ENCODE measurements at regions not wholly inside any gene's neighbourhood (a gene's known extent, or its start where the extent isn't known, plus 50 kb on each side); places are given as distances from the start of the nearest gene placed in this dataset.

DNA sequence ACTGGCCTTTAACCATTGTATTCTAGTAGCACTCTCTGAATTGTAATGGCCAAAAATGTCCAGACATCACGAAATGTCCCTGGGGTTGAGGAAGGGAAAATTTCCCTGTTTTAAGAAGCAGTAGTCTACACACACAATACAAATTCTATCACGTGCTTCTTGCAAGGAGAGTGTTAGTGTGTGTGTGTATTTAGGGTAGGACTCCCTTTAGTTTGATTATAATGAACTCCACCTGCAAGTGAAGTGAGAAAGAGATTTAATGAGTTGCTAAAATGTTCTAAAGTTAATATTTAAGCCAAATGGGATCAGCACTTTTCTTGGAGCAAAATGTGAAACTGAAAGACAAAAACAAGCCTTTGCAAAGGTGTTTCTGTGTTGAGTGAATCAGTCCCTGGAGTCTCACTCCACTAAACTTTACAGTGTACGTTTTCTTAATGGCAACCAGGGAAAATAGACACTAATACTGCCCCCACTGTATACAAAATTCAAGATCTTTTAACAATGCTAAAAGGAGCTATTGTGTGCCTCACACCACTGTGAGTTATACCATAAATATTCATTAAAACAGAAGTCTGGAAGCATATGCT lies 590.3 kb upstream of the TENM4 start:
- ChIA-PET CTCF (no interaction called here), POLR2A (ENCODE audit: unreplicated experiment) (no interaction called here)
- H3K27ac ChIP-seq (ENCODE audit: low read length) = no peak overlapping the region
- H3K79me2 ChIP-seq (ENCODE audit: low read length) = no peaks in the 10 kb centered on the region
- no peaks in the 10 kb centered on the region for H3F3A ChIP-seq (ENCODE audit: low read length, unreplicated experiment)
- H3K4me2 ChIP-seq (ENCODE audit: low read length) = no peak overlapping the region
- TF ChIP-seq, protein P1, sequence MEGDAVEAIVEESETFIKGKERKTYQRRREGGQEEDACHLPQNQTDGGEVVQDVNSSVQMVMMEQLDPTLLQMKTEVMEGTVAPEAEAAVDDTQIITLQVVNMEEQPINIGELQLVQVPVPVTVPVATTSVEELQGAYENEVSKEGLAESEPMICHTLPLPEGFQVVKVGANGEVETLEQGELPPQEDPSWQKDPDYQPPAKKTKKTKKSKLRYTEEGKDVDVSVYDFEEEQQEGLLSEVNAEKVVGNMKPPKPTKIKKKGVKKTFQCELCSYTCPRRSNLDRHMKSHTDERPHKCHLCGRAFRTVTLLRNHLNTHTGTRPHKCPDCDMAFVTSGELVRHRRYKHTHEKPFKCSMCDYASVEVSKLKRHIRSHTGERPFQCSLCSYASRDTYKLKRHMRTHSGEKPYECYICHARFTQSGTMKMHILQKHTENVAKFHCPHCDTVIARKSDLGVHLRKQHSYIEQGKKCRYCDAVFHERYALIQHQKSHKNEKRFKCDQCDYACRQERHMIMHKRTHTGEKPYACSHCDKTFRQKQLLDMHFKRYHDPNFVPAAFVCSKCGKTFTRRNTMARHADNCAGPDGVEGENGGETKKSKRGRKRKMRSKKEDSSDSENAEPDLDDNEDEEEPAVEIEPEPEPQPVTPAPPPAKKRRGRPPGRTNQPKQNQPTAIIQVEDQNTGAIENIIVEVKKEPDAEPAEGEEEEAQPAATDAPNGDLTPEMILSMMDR (conservative IDR thresholded peaks at IDR 0.05; ENCODE audit: low read depth, low read length) = no peak
- TF ChIP-seq EZH2 (IDR thresholded peaks at IDR 0.05; ENCODE audit: low read length, unreplicated experiment) (no peak), EZH2phosphoT487 (IDR thresholded peaks at IDR 0.05; ENCODE audit: borderline replicate concordance, low read length) (no peak)
- H3K9me2 ChIP-seq (replicated peaks; ENCODE audit: low read length) = no peaks in the 10 kb centered on the region
- H3K4me3 ChIP-seq (ENCODE audit: low read length) = no peak overlapping the region
- H3K4me1 ChIP-seq (ENCODE audit: insufficient read depth, low read length) = peaks cover 5% of the 10 kb centered on the region; the same call in 1 of the 2 replicates
- no peak for DNase-seq
- no TSS peak for BruUV-seq (replicated peaks)
- no peaks in the 10 kb centered on the region for H3K9me3 ChIP-seq (ENCODE audit: low read length)
- H3K36me3 ChIP-seq (ENCODE audit: low read depth, low read length) = no peaks in the 10 kb centered on the region
- H4K20me1 ChIP-seq (ENCODE audit: low read length) = no peaks in the 10 kb centered on the region
- H2AFZ ChIP-seq (ENCODE audit: low read length) = no peak overlapping the region
- intact Hi-C loops (cut with micrococcal nuclease) = no loop called here
- ATAC-seq = no peak
- H3K27me3 ChIP-seq (ENCODE audit: low read length) = no peaks in the 10 kb centered on the region
- no peak overlapping the region for H3K9ac ChIP-seq (ENCODE audit: low read length)

DNA sequence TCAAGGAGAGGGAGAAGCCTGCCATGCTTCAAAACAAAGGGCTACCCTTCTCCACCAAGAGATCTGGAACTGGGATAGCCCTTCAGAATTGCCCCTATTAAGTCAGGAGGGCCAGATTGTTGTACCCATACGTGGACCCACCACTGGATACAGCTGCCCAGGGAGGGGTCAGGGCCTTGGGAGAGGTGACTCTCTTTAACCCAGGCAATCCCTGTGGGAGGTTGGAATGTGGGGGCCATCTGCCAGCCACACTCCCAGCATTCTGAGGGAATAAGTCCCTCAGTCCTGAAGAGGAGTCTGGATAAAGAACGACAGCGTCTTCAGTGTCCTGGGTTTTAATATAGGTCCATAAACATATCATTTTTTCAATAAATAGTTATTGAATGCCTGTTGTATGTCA lies 588.2 kb upstream of the TENM4 start:
- H3K9me2 ChIP-seq (replicated peaks; ENCODE audit: low read length) = no peaks in the 10 kb centered on the region
- no peaks in the 10 kb centered on the region for H3K4me1 ChIP-seq (ENCODE audit: insufficient read depth, low read length)
- intact Hi-C loops (cut with micrococcal nuclease) = no loop called here
- no TSS peak for BruUV-seq (replicated peaks)
- H3K9me3 ChIP-seq (ENCODE audit: low read length) = peaks cover 4% of the 10 kb centered on the region; the same call in 1 of the 2 replicates
- DNase-seq (no peak), ATAC-seq (no peak)
- no peak for TF ChIP-seq EZH2 (IDR thresholded peaks at IDR 0.05; ENCODE audit: low read length, unreplicated experiment)
- no peak overlapping the region for H3K4me3 ChIP-seq (ENCODE audit: low read length)
- H3K27ac ChIP-seq (ENCODE audit: low read length) = no peak overlapping the region
- ChIA-PET POLR2A (ENCODE audit: unreplicated experiment) (no interaction called here), CTCF (no interaction called here)
- H3K27me3 ChIP-seq (ENCODE audit: low read length) = no peaks in the 10 kb centered on the region
- H3F3A ChIP-seq (ENCODE audit: low read length, unreplicated experiment) = no peaks in the 10 kb centered on the region
- no peaks in the 10 kb centered on the region for H3K36me3 ChIP-seq (ENCODE audit: low read depth, low read length)
- H4K20me1 ChIP-seq (ENCODE audit: low read length) = no peaks in the 10 kb centered on the region
- H3K4me2 ChIP-seq (ENCODE audit: low read length) = no peak overlapping the region
- H2AFZ ChIP-seq (ENCODE audit: low read length) = no peak overlapping the region
- no peak overlapping the region for H3K9ac ChIP-seq (ENCODE audit: low read length)
- H3K79me2 ChIP-seq (ENCODE audit: low read length) = no peaks in the 10 kb centered on the region

DNA sequence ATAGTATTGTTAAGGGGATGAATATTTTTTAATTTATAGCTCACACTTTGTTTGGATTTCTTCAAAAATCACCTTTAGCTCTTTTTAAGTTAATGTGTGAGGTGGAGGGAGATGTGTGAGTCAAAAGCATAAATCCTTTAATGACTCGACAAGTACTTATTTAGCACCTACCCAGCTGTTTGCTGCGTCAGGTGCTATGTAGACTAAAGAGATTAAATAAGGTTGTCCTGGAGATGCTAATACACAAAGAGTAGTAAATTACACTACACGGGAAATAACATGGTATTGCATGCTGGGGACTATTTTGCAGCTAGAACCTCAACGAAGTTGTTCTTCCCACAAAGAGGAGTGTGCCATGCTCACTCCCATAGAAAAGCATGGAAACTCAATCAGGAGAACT lies 583.3 kb upstream of the TENM4 start:
- Histone ChIP-seq H3K36me3 (ENCODE audit: low read depth, low read length) (no peaks in the 10 kb centered on the region), H3K27ac (ENCODE audit: low read length) (no peak overlapping the region), H3K4me1 (ENCODE audit: insufficient read depth, low read length) (no peaks in the 10 kb centered on the region), H3K27me3 (ENCODE audit: low read length) (no peaks in the 10 kb centered on the region), H3K4me2 (ENCODE audit: low read length) (no peak overlapping the region), H3K9ac (ENCODE audit: low read length) (no peak overlapping the region), H2AFZ (ENCODE audit: low read length) (no peak overlapping the region), H3K9me3 (ENCODE audit: low read length) (peaks cover 5% of the 10 kb centered on the region; the same call in 1 of the 2 replicates), H3K9me2 (replicated peaks; ENCODE audit: low read length) (no peaks in the 10 kb centered on the region), H3K79me2 (ENCODE audit: low read length) (no peaks in the 10 kb centered on the region), H3K4me3 (ENCODE audit: low read length) (no peak overlapping the region), H4K20me1 (ENCODE audit: low read length) (no peaks in the 10 kb centered on the region), H3F3A (ENCODE audit: low read length, unreplicated experiment) (no peaks in the 10 kb centered on the region)
- no peak for TF ChIP-seq EZH2phosphoT487 (IDR thresholded peaks at IDR 0.05; ENCODE audit: borderline replicate concordance, low read length)
- TF ChIP-seq, protein P1 (conservative IDR thresholded peaks at IDR 0.05; ENCODE audit: low read depth, low read length) = no peak
- TF ChIP-seq EZH2 (IDR thresholded peaks at IDR 0.05; ENCODE audit: low read length, unreplicated experiment) = no peak
- no TSS peak for BruUV-seq (replicated peaks)
- CTCF ChIA-PET = no interaction called here
- DNase-seq = no peak
- ATAC-seq = no peak
- intact Hi-C loops (cut with micrococcal nuclease) = no loop called here
- POLR2A ChIA-PET (ENCODE audit: unreplicated experiment) = no interaction called here

Data from PC-3 (cell line).